Coronary artery (tissue), 2 donors: ENCODE measurements at regions not wholly inside any gene's neighbourhood (a gene's known extent, or its start where the extent isn't known, plus 50 kb on each side); places are given as distances from the start of the nearest gene placed in this dataset.

ENCODE experiments used
- DNase-seq: peaks from one replicate; pipeline ENCODE4 v3.0.0-alpha.2; 2017; ENCODE audit warnings: low spot score
- H3K27ac ChIP-seq, 2 donors: fragments of 200-600 bp; sonication (generic); one replicate each; pipeline ENCODE4 v1.5.1; 2016 to 2019
- H3K4me3 ChIP-seq: fragments of 200-600 bp; sonication (generic); 2 replicates; pipeline ENCODE4 v1.5.1; 2016; ENCODE audit warnings: mild to moderate bottlenecking, moderate library complexity
- CTCF ChIP-seq: fragments of 200-600 bp; sonication (generic); IDR thresholded peaks from one replicate; pipeline ENCODE4 v1.5.1; 2019; ENCODE audit warnings: antibody characterized with exemption

- no peak overlapping the region for H3K4me3 ChIP-seq
- TF ChIP-seq CTCF: no peak
- no peak for DNase-seq
- H3K27ac ChIP-seq: no peak overlapping the region
These were observed 2220.7 kb upstream of the C9orf72 start for GRCh38 chr9:29793970-29794369.

GRCh38 chr9:29796291-29796952, 2223.1 kb upstream of the C9orf72 start:
- DNase-seq: no peak
- Histone ChIP-seq H3K4me3 (no peak overlapping the region), H3K27ac (no peak overlapping the region)
- TF ChIP-seq CTCF: no peak

- no peak for DNase-seq
- Histone ChIP-seq H3K27ac (no peak overlapping the region), H3K4me3 (no peak overlapping the region)
- no peak for TF ChIP-seq CTCF
These were observed 2225.3 kb upstream of the C9orf72 start for GRCh38 chr9:29798599-29798998.

- no peak for TF ChIP-seq CTCF
- Histone ChIP-seq H3K27ac (no peak overlapping the region), H3K4me3 (no peak overlapping the region)
- no peak for DNase-seq
These were observed 2225.9 kb upstream of the C9orf72 start for GRCh38 chr9:29799227-29799626.

- no peak overlapping the region for H3K27ac ChIP-seq
- H3K4me3 ChIP-seq: no peak overlapping the region
- TF ChIP-seq CTCF: no peak
- no peak for DNase-seq
These were observed 2227.5 kb upstream of the C9orf72 start for GRCh38 chr9:29800821-29801220.

- no peak for DNase-seq
- H3K4me3 ChIP-seq: no peak overlapping the region
- H3K27ac ChIP-seq: no peak overlapping the region
- TF ChIP-seq CTCF: no peak
These were observed 2229.2 kb upstream of the C9orf72 start for GRCh38 chr9:29802454-29802853.

- TF ChIP-seq CTCF: no peak
- no peak overlapping the region for H3K27ac ChIP-seq
- H3K4me3 ChIP-seq: no peak overlapping the region
- no peak for DNase-seq
These were observed 2233.8 kb upstream of the C9orf72 start for GRCh38 chr9:29806937-29807618.
